ENCODE measurements at regions not wholly inside any gene's neighbourhood (a gene's known extent, or its start where the extent isn't known, plus 50 kb on each side); places are given as distances from the start of the nearest gene placed in this dataset.

GRCh38 chr1:195637539-195637938 is 970.7 kb downstream of the KCNT2 start:
- H3K27ac ChIP-seq: peak overlapping the region; percentile 49

GRCh38 chr1:195618287-195618686 is 990.0 kb downstream of the KCNT2 start:
- TF ChIP-seq CTCF (IDR thresholded peaks at IDR 0.05) (no peak), ZFX (IDR thresholded peaks at IDR 0.05; ENCODE audit: borderline replicate concordance) (no peak)
- no peak overlapping the region for H3K27ac ChIP-seq

More at GRCh38 chr1:195637539-195637938, 970.7 kb downstream of the KCNT2 start:
- TF ChIP-seq ZFX (IDR thresholded peaks at IDR 0.05; ENCODE audit: borderline replicate concordance): no peak

GRCh38 chr1:195617106-195617505 is 991.1 kb downstream of the KCNT2 start:
- TF ChIP-seq CTCF (IDR thresholded peaks at IDR 0.05) (no peak), ZFX (IDR thresholded peaks at IDR 0.05; ENCODE audit: borderline replicate concordance) (no peak)
- no peak overlapping the region for H3K27ac ChIP-seq

GRCh38 chr1:195608883-195609282 is 999.4 kb downstream of the KCNT2 start:
- no peak overlapping the region for H3K27ac ChIP-seq
- no peak for TF ChIP-seq ZFX (IDR thresholded peaks at IDR 0.05; ENCODE audit: borderline replicate concordance)
- TF ChIP-seq CTCF (IDR thresholded peaks at IDR 0.05): peak; percentile 51

GRCh38 chr1:195606483-195606882 is 1001.8 kb downstream of the KCNT2 start:
- no peak for TF ChIP-seq ZFX (IDR thresholded peaks at IDR 0.05; ENCODE audit: borderline replicate concordance)
- no peak for TF ChIP-seq CTCF (IDR thresholded peaks at IDR 0.05)
- H3K27ac ChIP-seq: no peak overlapping the region

- no peak for TF ChIP-seq CTCF (IDR thresholded peaks at IDR 0.05)
- no peak for TF ChIP-seq ZFX (IDR thresholded peaks at IDR 0.05; ENCODE audit: borderline replicate concordance)
- H3K27ac ChIP-seq: no peak overlapping the region
Observed at GRCh38 chr1:195604287-195604686, 1004.0 kb downstream of the KCNT2 start.

GRCh38 chr1:195597891-195598290 is 1010.3 kb downstream of the KCNT2 start:
- TF ChIP-seq CTCF (IDR thresholded peaks at IDR 0.05) (no peak), ZFX (IDR thresholded peaks at IDR 0.05; ENCODE audit: borderline replicate concordance) (no peak)
- no peak overlapping the region for H3K27ac ChIP-seq

GRCh38 chr1:195594773-195595172 is 1013.5 kb downstream of the KCNT2 start:
- H3K27ac ChIP-seq: no peak overlapping the region
- no peak for TF ChIP-seq ZFX (IDR thresholded peaks at IDR 0.05; ENCODE audit: borderline replicate concordance)
- TF ChIP-seq CTCF (IDR thresholded peaks at IDR 0.05): no peak

All from 22Rv1 (cell line).